Fibroblast of the conjunctiva (primary cell): ENCODE measurements at regions not wholly inside any gene's neighbourhood (a gene's known extent, or its start where the extent isn't known, plus 50 kb on each side); places are given as distances from the start of the nearest gene placed in this dataset.

Experiments
- DNase-seq: peaks from one replicate; pipeline ENCODE4 v3.0.0-alpha.2; 2010; ENCODE audit warnings: low read depth

- DNase-seq = no peak
Observed at GRCh38 chr6:145329257-145329656, 406.1 kb downstream of the EPM2A start.

DNA sequence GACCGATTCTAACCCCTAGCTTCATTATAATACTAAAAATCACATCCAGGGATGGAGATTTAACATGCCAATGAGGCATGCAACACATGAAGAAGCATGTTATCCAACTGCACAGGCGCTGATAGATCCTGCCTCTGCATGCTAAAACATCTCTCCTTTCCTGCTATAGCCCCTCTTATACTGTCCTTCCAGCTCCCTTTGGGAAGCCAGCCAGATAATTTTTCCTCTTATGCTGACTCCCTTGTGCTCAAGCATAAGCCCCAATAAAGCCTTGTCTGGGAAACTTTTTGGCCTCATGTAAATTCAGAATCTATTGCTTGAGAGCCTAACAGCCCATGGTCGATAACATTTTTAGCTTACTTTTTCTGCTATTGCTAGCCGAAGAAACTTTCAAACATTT, 404.3 kb downstream of the EPM2A start:
- DNase-seq = no peak

DNA sequence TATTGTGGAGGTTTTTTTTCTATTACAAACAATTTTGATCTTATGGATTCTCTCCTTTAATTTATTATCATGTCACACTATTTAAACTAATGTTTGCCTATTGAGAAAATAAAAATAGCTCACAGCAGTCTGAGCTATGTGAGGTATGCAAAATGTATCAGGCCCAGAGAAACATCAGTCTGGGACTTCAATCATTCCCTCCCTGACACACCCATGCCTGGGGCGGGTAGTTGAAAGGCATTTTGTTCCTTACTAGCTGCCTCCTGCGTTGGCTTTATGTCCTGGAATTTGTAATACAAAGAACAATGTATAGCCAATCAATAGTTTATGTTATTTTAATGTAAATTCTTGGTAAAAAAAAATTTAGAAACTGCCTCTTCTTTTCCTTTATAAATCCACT, 403.3 kb downstream of the EPM2A start:
- DNase-seq = no peak

GRCh38 chr6:145336119-145336518, 399.2 kb downstream of the EPM2A start:
- no peak for DNase-seq

GRCh38 chr6:145339089-145339488, 396.2 kb downstream of the EPM2A start:
- no peak for DNase-seq

DNA sequence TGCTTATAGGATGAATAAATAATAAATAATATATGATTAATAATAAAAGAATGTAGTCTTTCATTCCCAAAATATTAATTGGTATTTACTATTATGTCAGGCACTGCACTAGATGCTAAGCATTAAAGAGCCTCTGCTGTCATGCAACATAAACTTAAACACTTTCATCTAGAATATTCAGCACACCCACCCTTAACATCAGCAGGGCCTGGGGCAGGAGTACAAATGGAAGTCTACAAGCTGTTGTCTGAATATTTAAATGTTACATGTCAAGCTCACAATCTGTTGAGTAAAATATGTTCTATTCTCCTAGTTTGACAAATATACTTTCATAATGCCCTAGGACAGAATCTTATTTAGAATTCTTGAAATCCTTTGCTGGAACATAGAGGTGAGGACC, 395.1 kb downstream of the EPM2A start:
- DNase-seq = no peak

DNA sequence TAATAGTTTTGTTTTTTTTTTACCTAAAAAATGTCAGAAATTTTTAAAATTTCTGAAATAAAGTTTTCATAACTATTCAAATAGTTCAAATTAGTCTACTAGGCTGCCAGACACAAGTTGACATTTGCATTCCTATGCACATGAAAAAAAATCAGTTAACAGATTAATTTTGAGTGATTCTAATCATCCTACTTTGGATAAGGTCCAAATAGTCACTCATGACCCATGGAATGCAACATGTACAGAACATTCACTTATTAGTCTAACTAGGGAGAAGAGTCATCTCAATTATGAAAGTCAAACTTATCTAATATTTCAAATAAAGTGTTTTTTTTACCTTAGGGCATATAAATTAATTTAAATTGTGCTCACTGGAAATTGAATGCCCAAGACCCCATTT, 390.2 kb downstream of the EPM2A start:
- DNase-seq = no peak

DNA sequence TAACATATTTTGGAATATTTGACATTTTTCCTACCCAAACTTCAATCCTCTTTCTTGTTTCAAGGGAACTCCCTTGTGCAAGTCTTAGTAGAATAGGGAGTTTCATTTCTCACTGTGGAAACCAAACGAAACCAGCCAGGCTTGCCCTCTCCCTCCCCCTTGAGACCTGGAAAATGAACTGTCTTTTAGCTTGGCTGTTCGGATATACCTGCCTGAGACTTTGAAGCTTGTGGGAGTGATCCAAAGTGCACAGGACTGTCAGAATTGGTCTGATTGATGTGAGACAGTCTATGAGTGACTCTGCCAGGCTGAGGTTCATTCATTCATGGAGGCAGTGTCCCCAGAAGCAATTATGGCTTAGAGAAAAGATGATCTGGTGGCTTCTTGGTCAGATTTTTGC, 388.1 kb downstream of the EPM2A start:
- DNase-seq = no peak

DNA sequence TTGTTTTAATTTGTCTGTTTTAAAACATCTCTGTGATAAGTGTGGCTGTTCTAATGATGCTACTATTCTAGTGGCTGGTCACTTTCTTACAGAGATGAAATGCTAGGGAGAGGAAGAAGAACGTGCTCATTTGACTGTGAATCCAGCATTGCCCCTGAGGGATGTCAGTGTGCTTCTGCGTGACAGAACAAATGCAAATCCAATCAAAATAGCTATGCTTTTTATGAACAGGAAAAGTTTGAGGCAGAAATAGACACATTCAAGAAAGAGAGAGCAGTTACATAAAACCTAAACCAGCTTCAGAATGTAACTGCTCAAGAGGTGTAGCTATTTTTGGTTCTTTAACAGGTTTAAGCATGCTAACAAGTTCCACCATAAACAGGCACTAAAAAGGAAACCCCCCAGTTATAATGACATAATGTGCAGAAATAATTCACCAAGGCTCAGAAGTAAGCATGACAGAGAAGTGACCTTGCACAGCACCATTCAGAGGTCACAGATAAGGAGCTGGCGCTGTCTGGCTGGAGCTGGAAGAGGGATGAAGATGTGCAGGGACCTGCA, 385.3 kb downstream of the EPM2A start:
- DNase-seq = no peak

- no peak for DNase-seq
Observed at GRCh38 chr6:145350928-145351327, 384.4 kb downstream of the EPM2A start.

DNA sequence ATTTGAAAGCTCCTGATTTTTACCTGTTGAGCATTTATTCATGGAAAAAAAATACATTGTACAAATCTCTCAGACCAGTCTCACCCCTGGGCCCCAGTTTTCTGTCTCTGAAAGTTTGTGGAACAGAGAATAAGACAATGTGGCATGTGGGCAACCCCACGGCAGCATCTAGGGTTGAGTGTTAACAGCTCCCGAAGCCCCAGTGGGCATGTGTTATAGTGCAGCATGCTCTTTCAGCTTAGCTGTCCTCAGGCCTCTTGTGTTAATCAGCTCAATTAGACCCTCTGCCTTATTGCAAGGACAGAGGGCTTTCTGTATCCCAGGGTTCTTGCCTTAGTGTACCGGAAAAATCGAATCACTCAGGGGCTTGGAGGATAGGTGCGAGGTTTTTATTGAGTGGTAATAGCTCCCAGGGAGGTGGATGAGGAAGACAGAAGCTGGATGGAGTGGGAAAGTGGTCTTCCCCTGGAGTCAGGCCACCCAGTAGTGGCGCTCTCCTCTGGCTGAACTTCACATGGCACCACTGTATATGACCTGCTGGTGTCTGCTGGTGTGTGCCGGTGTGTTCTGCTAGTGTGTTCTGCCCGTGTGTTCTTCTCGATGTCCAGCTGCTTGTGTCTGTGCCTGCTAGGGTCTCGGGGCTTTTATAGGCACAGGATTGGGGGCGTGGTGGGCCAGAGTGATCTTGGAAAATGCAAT, 382.8 kb downstream of the EPM2A start:
- no peak for DNase-seq

DNA sequence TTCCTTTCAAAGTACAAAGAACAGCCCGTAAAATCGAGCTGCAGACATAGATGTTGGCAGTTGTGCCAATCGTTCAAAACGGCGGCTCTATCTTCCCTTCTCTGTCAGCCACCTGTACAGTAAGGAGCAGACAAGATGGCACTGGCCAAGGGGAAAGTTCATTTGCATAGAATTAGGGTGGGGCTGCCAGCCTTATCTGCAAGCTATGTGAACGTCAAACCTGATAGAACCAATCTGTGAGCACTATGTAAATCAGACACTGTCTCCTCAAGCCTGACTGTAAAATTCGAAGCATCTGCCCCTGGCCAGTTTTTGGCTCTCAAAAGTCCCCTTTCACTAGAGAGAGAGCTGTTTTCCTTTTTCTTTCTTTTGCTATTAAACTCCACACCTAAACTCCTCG, 374.5 kb downstream of the EPM2A start:
- no peak for DNase-seq

DNA sequence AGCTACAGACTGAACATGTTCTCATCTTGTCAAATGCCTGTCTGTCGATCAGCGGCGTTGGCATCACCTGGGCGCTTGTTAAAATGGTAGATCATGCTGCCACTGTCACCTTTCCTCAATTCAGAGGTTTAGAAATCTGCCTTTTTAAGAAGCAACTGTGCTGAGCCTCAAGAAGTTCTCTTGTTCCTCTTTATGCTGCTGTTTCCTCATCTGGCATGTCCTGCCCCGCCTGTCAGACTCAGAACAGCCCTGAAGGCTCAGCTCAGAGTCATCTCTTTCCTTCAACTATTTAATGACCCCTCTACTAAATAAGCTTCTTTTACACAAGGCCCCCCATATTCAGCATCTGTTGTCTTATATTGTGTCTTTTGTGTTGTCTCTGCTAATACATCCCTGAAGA, 368.2 kb downstream of the EPM2A start:
- DNase-seq = no peak

- DNase-seq = no peak
Observed at GRCh38 chr6:145368075-145368474, 367.2 kb downstream of the EPM2A start.

DNA sequence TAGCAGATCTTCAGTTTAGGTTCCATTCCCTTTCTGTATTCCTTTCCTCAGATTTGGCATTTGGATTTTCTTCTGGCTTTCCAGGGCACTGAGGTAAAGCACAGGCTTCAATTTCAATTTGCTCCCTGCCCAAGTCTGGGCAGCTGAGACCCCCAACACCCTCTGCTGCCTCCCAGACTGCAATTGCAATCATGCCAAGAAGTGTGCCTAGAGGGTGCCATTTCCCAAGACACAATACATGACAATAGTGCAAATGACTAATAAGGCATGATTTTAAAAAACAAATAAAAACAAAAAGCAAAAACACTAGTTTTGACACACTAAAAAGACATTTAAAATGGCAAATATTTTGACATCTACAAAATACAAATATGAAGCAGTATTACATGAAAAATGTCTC, 364.8 kb downstream of the EPM2A start:
- DNase-seq = no peak

- DNase-seq = no peak
Observed at GRCh38 chr6:145372671-145373151, 362.6 kb downstream of the EPM2A start.

DNA sequence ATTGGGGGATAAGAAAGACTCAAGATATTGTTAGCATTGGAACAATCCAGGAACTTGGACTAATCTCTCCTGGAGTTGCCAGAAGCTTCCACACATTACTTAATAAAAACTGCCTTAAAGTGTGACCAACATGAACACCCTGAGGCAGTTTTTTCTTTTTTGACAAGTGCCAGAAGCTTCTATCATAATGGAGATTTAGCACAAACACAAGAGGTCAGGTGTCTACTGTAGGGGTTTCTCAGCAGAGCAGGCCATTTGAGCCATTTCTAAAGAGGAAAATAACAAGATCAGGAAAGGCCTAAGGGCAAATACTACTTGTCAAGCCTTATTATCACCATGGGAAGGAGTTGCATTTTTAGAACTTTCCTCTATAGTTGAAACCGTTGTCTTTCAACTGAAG, 361.5 kb downstream of the EPM2A start:
- no peak for DNase-seq

DNA sequence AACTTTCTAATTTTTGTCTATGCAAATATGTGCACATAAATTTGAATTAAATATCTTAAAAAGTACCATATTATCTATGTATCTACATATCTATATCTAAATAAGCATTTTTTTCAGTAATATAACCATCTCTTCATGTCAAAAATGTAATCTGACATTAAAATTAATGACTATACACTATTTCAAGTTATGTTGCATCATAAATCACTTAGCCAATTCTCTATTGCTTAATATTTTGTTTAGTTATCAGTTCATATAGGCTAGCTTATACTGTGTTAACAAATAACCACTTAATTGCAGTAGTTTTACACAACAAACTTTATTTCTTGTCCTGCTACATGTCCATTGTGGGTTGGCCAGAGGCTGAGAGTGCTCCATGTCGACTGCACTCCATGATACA, 360.8 kb downstream of the EPM2A start:
- no peak for DNase-seq

DNA sequence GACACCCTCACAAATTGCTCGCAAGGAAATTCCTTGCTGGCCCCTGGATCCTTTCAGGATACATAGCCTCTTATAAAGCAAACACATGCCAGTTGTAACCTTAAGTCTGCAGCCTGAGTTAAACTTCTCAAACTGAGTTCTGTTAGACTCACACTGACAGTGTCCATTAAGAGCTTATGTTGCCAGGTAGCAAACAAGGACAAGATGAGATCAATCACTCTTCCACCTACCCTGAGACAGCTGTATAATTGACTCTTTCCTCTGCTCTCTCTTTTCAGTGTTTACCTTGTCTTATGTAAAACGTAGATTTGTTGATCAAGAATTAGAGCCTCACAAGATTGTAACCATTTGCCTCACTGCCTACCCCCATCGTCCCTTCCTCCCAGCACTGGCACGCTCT, 359.8 kb downstream of the EPM2A start:
- no peak for DNase-seq

DNA sequence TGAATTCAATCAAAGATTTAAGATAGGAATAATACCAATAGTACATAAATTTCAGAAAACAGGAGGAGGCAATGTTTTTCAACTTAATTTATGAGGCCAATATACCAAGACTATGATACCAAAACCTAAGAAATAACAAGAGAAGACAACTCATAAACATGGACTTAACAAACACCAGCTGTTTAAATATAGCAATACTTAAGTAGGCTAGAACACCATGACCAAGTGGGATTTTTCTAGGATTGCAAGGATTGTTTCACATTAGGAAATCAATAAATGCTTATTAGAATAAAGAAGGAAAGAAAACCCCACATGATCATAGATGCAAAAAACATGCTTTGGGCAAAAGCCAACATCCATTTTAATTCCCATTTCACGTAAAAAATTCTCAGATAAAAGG, 355.1 kb downstream of the EPM2A start:
- no peak for DNase-seq

- DNase-seq = no peak
Observed at GRCh38 chr6:145381941-145382340, 353.4 kb downstream of the EPM2A start.

DNA sequence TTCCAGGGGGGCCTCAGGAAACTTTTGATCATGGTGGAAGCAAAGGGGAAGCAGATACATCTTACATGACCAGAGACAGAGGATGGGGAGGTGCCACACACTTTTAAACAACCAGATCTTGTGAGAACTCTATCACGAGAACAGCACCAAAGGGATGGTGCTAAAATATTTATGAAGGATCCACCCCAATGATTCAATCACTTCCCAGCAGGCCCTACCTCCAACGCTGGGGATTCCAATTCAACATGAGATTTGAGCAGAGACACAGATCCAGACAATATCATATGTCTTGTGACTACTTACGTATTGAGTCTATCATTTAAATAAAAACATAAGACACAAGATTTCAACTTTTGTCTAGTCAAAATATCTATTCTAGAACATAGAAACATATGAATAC, 351.9 kb downstream of the EPM2A start:
- DNase-seq = no peak

DNA sequence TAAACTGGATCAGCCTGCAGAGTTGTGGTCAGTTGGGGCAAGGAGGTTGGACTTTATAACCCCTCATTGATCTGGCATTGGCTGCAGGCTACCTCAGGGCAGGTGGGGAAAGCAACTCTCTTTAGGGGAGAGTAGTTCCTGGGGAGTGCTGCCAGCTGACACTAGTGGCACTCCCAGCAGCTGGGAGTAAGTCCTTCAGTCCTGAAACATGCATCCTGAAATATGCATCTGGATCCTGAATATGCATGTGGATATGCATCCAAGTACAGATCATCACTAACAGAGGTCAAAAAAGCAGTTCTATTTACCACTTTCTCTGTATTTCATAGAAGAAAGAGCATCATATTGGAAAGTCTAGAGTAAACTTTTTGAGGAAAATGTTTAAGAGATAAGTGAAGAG, 350.8 kb downstream of the EPM2A start:
- no peak for DNase-seq

GRCh38 chr6:145396499-145396898, 338.8 kb downstream of the EPM2A start:
- DNase-seq = no peak
